ENCODE measurements at regions not wholly inside any gene's neighbourhood (a gene's known extent, or its start where the extent isn't known, plus 50 kb on each side); places are given as distances from the start of the nearest gene placed in this dataset.

GRCh38 chr2:158882297-158882696 lies 86.1 kb upstream of the TANC1 start:
- TF ChIP-seq POLR2AphosphoS5 (IDR thresholded peaks at IDR 0.05; ENCODE audit: insufficient read depth, low read depth, low read length) (no peak), POLR2A (IDR thresholded peaks at IDR 0.05; ENCODE audit: low read depth, low read length) (no peak), CTCF (IDR thresholded peaks at IDR 0.05; ENCODE audit: extremely low read depth in 1 of 2, insufficient read depth in 1 of 2, low read depth in 1 of 2, low read length in 2 of 2) (no peak), EZH2 (IDR thresholded peaks at IDR 0.05; ENCODE audit: borderline replicate concordance, low read depth, low read length, severe bottlenecking) (no peak), GATA2 (IDR thresholded peaks at IDR 0.05; ENCODE audit: insufficient read depth, insufficient read length, low read depth, low read length) (no peak)

Data from endothelial cell of umbilical vein (primary cell).